Ovary (tissue), 7 donors: ENCODE measurements at regions not wholly inside any gene's neighbourhood (a gene's known extent, or its start where the extent isn't known, plus 50 kb on each side); places are given as distances from the start of the nearest gene placed in this dataset.

ENCODE experiments used
- DNase-seq, 5 donors: peaks; one replicate each; pipeline ENCODE4 v3.0.0-alpha.2; 2019 to 2020
- H3K27ac ChIP-seq, 2 donors: fragments of 200-600 bp; one replicate each; pipeline versions ENCODE4 v1.5.1 to v1.8.0; 2019 to 2022
- H3K27me3 ChIP-seq: fragments of 200-600 bp; one replicate; pipeline ENCODE4 v1.8.0; 2022
- H3K36me3 ChIP-seq: fragments of 200-600 bp; sonication (generic); one replicate; pipeline ENCODE4 v1.5.1; 2019
- H3K4me1 ChIP-seq: one replicate; pipeline ENCODE4 v1.8.1; 2013; ENCODE audit warnings: mild to moderate bottlenecking, moderate library complexity; ENCODE audit not compliant: insufficient read depth
- H3K4me3 ChIP-seq: fragments of 200-600 bp; sonication (generic); one replicate; pipeline ENCODE4 v1.5.1; 2017
- H3K9me3 ChIP-seq, 2 donors: fragments of 200-600 bp in 1 of 2; sonication (generic) in 1 of 2; one replicate each; pipeline versions ENCODE4 v1.5.1 to v1.8.1; 2013 to 2019; ENCODE audit warnings: mild to moderate bottlenecking in 1 of 2, moderate library complexity in 1 of 2
- EP300 ChIP-seq: sonication (generic); formaldehyde crosslinking; IDR thresholded peaks from one replicate; pipeline ENCODE4 v1.6.1; 2017; ENCODE audit warnings: antibody characterized with exemption
- POLR2A ChIP-seq: fragments of 450-650 bp; IDR thresholded peaks from one replicate; pipeline ENCODE4 v1.6.1; 2017; ENCODE audit warnings: antibody characterized with exemption, mild to moderate bottlenecking, moderate library complexity
- WGBS, 3 donors: extraction: QIAGEN DNeasy Blood & Tissue Kit in 1 of 3; methylation state at CpG; one replicate each; pipeline versions ENCODE4 v1.1.5 to v1.1.7; 2013 to 2017; 5-methylcytosine and 5-hydroxymethylcytosine counted together
- intact Hi-C, 4 donors: fragments of 100-400 bp; cut with DNase I; formaldehyde crosslinking; loops; one replicate each; pipeline versions ENCODE4 v1.11.0 to v1.15.1; 2022 to 2023
- TF ChIP-seq, protein P1 (sequence below), 3 donors: fragments of 450-650 bp in 2 of 3; fragments of 200-600 bp in 1 of 3; IDR thresholded peaks; one replicate each; pipeline versions ENCODE4 v1.5.1 to v1.8.0; 2016 to 2022; ENCODE audit warnings: antibody characterized with exemption in 3 of 3, mild to moderate bottlenecking in 1 of 3
- donor health status: DM: no; HTN: no; CAD: no; lungs with moderate emphysema.
- donor health status: DM: no; HTN: no; CAD: no.
- donor health status: Bipolar disorder and iron deficiency.
- donor health status: DM: no; HTN: no; CAD: no.
- donor health status: DM: yes; HTN: yes; CAD: no.

DNA sequence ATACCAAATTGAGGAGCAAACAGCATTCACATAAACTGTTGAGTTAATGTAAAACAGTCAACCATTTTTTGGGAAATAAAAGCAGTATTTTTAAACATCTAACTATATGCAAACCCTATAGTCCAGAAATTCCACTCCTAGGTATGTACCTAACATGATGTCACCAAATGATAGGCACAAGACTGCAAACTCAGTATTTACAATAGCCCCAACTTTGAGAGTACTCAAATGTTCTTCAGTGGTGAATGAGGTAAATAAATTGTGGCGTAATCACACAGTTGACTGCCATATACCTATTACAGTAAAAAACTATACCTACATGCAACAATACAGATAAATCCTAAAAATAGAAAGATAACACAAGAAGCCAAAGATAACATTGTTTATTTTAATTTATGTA lies 1243.8 kb upstream of the ADGRL3 start:
- Histone ChIP-seq H3K9me3 (no peaks in the 10 kb centered on the region), H3K4me3 (no peak overlapping the region), H3K36me3 (no peaks in the 10 kb centered on the region), H3K27ac (no peak overlapping the region), H3K4me1 (no peaks in the 10 kb centered on the region), H3K27me3 (no peaks in the 10 kb centered on the region)
- intact Hi-C loops = no loop called here
- TF ChIP-seq POLR2A = no peak
- TF ChIP-seq, protein P1, sequence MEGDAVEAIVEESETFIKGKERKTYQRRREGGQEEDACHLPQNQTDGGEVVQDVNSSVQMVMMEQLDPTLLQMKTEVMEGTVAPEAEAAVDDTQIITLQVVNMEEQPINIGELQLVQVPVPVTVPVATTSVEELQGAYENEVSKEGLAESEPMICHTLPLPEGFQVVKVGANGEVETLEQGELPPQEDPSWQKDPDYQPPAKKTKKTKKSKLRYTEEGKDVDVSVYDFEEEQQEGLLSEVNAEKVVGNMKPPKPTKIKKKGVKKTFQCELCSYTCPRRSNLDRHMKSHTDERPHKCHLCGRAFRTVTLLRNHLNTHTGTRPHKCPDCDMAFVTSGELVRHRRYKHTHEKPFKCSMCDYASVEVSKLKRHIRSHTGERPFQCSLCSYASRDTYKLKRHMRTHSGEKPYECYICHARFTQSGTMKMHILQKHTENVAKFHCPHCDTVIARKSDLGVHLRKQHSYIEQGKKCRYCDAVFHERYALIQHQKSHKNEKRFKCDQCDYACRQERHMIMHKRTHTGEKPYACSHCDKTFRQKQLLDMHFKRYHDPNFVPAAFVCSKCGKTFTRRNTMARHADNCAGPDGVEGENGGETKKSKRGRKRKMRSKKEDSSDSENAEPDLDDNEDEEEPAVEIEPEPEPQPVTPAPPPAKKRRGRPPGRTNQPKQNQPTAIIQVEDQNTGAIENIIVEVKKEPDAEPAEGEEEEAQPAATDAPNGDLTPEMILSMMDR (IDR thresholded peaks at IDR 0.05) = no peak
- no peak for DNase-seq
- 92 to 98% (median 94%) methylated on average over 1 of the region's 1 CpG for WGBS, 3 donors

GRCh38 chr4:59960143-59960542 lies 1240.0 kb upstream of the ADGRL3 start:
- Histone ChIP-seq H3K4me1 (no peaks in the 10 kb centered on the region), H3K36me3 (no peaks in the 10 kb centered on the region), H3K27me3 (no peaks in the 10 kb centered on the region), H3K27ac (no peak overlapping the region), H3K9me3 (no peaks in the 10 kb centered on the region), H3K4me3 (no peak overlapping the region)
- TF ChIP-seq EP300 (no peak), POLR2A (no peak)
- TF ChIP-seq, protein P1 (IDR thresholded peaks at IDR 0.05) = no peak
- DNase-seq = no peak
- WGBS, 3 donors = 63 to 78% (median 67%) methylated on average over 6 of the region's 6 CpGs
- intact Hi-C loops = no loop called here

GRCh38 chr4:59966758-59967157 lies 1233.4 kb upstream of the ADGRL3 start:
- no peak overlapping the region for H3K27ac ChIP-seq
- no peaks in the 10 kb centered on the region for H3K9me3 ChIP-seq
- H3K4me3 ChIP-seq = no peak overlapping the region
- TF ChIP-seq, protein P1 (IDR thresholded peaks at IDR 0.05) = no peak
- TF ChIP-seq POLR2A (no peak), EP300 (no peak)
- no peaks in the 10 kb centered on the region for H3K36me3 ChIP-seq
- H3K4me1 ChIP-seq = no peaks in the 10 kb centered on the region
- no peak for DNase-seq
- H3K27me3 ChIP-seq = no peaks in the 10 kb centered on the region
- intact Hi-C loops = no loop called here

- Histone ChIP-seq H3K4me3 (no peak overlapping the region), H3K27ac (no peak overlapping the region), H3K36me3 (no peaks in the 10 kb centered on the region), H3K4me1 (no peaks in the 10 kb centered on the region), H3K9me3 (no peaks in the 10 kb centered on the region), H3K27me3 (no peaks in the 10 kb centered on the region)
- 84 to 92% (median 91%) methylated on average over 5 of the region's 5 CpGs for WGBS, 3 donors
- DNase-seq = no peak
- intact Hi-C loops = no loop called here
- TF ChIP-seq POLR2A (no peak), EP300 (no peak)
- TF ChIP-seq, protein P1 (IDR thresholded peaks at IDR 0.05) = no peak
These were observed 1231.3 kb upstream of the ADGRL3 start for GRCh38 chr4:59968796-59969195.

- H3K4me3 ChIP-seq = no peak overlapping the region
- TF ChIP-seq, protein P1 (IDR thresholded peaks at IDR 0.05) = no peak
- TF ChIP-seq POLR2A (no peak), EP300 (no peak)
- DNase-seq = no peak
- H3K9me3 ChIP-seq = no peaks in the 10 kb centered on the region
- 43 to 70% (median 47%) methylated on average over 3 of the region's 3 CpGs for WGBS, 3 donors
- no peaks in the 10 kb centered on the region for H3K27me3 ChIP-seq
- no peaks in the 10 kb centered on the region for H3K36me3 ChIP-seq
- no peak overlapping the region for H3K27ac ChIP-seq
- no peaks in the 10 kb centered on the region for H3K4me1 ChIP-seq
- intact Hi-C loops = no loop called here
These were observed 1230.2 kb upstream of the ADGRL3 start for GRCh38 chr4:59969909-59970308.
